NCI-H524 (cell line): ENCODE measurements at regions not wholly inside any gene's neighbourhood (a gene's known extent, or its start where the extent isn't known, plus 50 kb on each side); places are given as distances from the start of the nearest gene placed in this dataset.

Source experiments
- DNase-seq, 2 experiments: peaks; one replicate each; lab custom pipeline; 2025; lab: John Stamatoyannopoulos, UW

- DNase-seq: no peak
Measured at GRCh38 chr10:124286621-124287020, 132.1 kb downstream of the OAT start.

GRCh38 chr10:124285587-124286527, 132.9 kb downstream of the OAT start:
- no peak for DNase-seq

- no peak for DNase-seq
Measured at GRCh38 chr10:124283949-124284250, 134.8 kb downstream of the OAT start.

GRCh38 chr10:124283215-124283948, 135.3 kb downstream of the OAT start:
- no peak for DNase-seq

- no peak for DNase-seq
Measured at GRCh38 chr10:124282326-124282725, 136.4 kb downstream of the OAT start.

- no peak for DNase-seq
Measured at GRCh38 chr10:124281666-124282065, 137.1 kb downstream of the OAT start.

GRCh38 chr10:124280916-124281315, 137.8 kb downstream of the OAT start:
- DNase-seq: no peak

GRCh38 chr10:124279882-124280281, 138.8 kb downstream of the OAT start:
- no peak for DNase-seq

- DNase-seq: no peak
Measured at GRCh38 chr10:124279298-124279697, 139.4 kb downstream of the OAT start.

GRCh38 chr10:124278356-124278755, 140.4 kb downstream of the OAT start:
- DNase-seq: no peak

GRCh38 chr10:124273141-124273540, 145.6 kb downstream of the OAT start:
- no peak for DNase-seq

GRCh38 chr10:124271676-124272075, 147.0 kb downstream of the OAT start:
- no peak for DNase-seq

GRCh38 chr10:124270530-124271327, 148.0 kb downstream of the OAT start:
- DNase-seq: no peak

- DNase-seq: no peak
Measured at GRCh38 chr10:124268976-124269375, 149.7 kb downstream of the OAT start.

- DNase-seq: no peak
Measured at GRCh38 chr10:124267911-124268549, 150.7 kb downstream of the OAT start.

GRCh38 chr10:124267231-124267885, 151.4 kb downstream of the OAT start:
- DNase-seq: no peak

- no peak for DNase-seq
Measured at GRCh38 chr10:124266468-124267230, 152.1 kb downstream of the OAT start.

GRCh38 chr10:124265776-124266467, 152.8 kb downstream of the OAT start:
- no peak for DNase-seq

GRCh38 chr10:124265391-124265745, 153.4 kb downstream of the OAT start:
- no peak for DNase-seq

- DNase-seq: no peak
Measured at GRCh38 chr10:124264711-124265390, 153.9 kb downstream of the OAT start.
